ENCODE measurements at regions not wholly inside any gene's neighbourhood (a gene's known extent, or its start where the extent isn't known, plus 50 kb on each side); places are given as distances from the start of the nearest gene placed in this dataset.

GRCh38 chr1:58365328-58365727 lies 181.2 kb downstream of the OMA1 start:
- DNase-seq = no peak
- TF ChIP-seq CTCF (IDR thresholded peaks at IDR 0.05; ENCODE audit: low read depth, low read length) = no peak
- H3K9me3 ChIP-seq = no peaks in the 10 kb centered on the region
- no peaks in the 10 kb centered on the region for H3K27me3 ChIP-seq
- no peaks in the 10 kb centered on the region for H3K36me3 ChIP-seq
- no peaks in the 10 kb centered on the region for H3K4me1 ChIP-seq
- no peak overlapping the region for H3K4me3 ChIP-seq (ENCODE audit: low read depth, low read length)

GRCh38 chr1:58363585-58363984 lies 182.9 kb downstream of the OMA1 start:
- DNase-seq = no peak
- Histone ChIP-seq H3K27me3 (no peaks in the 10 kb centered on the region), H3K4me3 (ENCODE audit: low read depth, low read length) (no peak overlapping the region), H3K4me1 (no peaks in the 10 kb centered on the region), H3K9me3 (no peaks in the 10 kb centered on the region), H3K36me3 (no peaks in the 10 kb centered on the region)
- TF ChIP-seq CTCF (IDR thresholded peaks at IDR 0.05; ENCODE audit: low read depth, low read length) = no peak

- no peak for DNase-seq
- H3K36me3 ChIP-seq = no peaks in the 10 kb centered on the region
- H3K27me3 ChIP-seq = no peaks in the 10 kb centered on the region
- no peaks in the 10 kb centered on the region for H3K9me3 ChIP-seq
- TF ChIP-seq CTCF (IDR thresholded peaks at IDR 0.05; ENCODE audit: low read depth, low read length) = no peak
- no peak overlapping the region for H3K4me3 ChIP-seq (ENCODE audit: low read depth, low read length)
- no peaks in the 10 kb centered on the region for H3K4me1 ChIP-seq
These were observed 185.4 kb downstream of the OMA1 start for GRCh38 chr1:58361134-58361533.

GRCh38 chr1:58358346-58358745 lies 188.2 kb downstream of the OMA1 start:
- Histone ChIP-seq H3K9me3 (no peaks in the 10 kb centered on the region), H3K27me3 (no peaks in the 10 kb centered on the region), H3K4me1 (no peaks in the 10 kb centered on the region), H3K4me3 (ENCODE audit: low read depth, low read length) (no peak overlapping the region), H3K36me3 (no peaks in the 10 kb centered on the region)
- DNase-seq = no peak
- no peak for TF ChIP-seq CTCF (IDR thresholded peaks at IDR 0.05; ENCODE audit: low read depth, low read length)

- Histone ChIP-seq H3K27me3 (no peaks in the 10 kb centered on the region), H3K4me3 (ENCODE audit: low read depth, low read length) (no peak overlapping the region), H3K36me3 (no peaks in the 10 kb centered on the region), H3K9me3 (no peaks in the 10 kb centered on the region), H3K4me1 (no peaks in the 10 kb centered on the region)
- TF ChIP-seq CTCF (IDR thresholded peaks at IDR 0.05; ENCODE audit: low read depth, low read length) = no peak
- DNase-seq = no peak
These were observed 190.1 kb downstream of the OMA1 start for GRCh38 chr1:58356402-58356801.

- Histone ChIP-seq H3K36me3 (no peaks in the 10 kb centered on the region), H3K4me3 (ENCODE audit: low read depth, low read length) (no peak overlapping the region), H3K27me3 (no peaks in the 10 kb centered on the region), H3K4me1 (no peaks in the 10 kb centered on the region), H3K9me3 (no peaks in the 10 kb centered on the region)
- no peak for DNase-seq
- no peak for TF ChIP-seq CTCF (IDR thresholded peaks at IDR 0.05; ENCODE audit: low read depth, low read length)
These were observed 193.4 kb downstream of the OMA1 start for GRCh38 chr1:58353168-58353567.
